ENCODE measurements at regions not wholly inside any gene's neighbourhood (a gene's known extent, or its start where the extent isn't known, plus 50 kb on each side); places are given as distances from the start of the nearest gene placed in this dataset.
A peak's percentile ranks its signal among the peaks of the same experiment; 100 is the strongest.

DNA sequence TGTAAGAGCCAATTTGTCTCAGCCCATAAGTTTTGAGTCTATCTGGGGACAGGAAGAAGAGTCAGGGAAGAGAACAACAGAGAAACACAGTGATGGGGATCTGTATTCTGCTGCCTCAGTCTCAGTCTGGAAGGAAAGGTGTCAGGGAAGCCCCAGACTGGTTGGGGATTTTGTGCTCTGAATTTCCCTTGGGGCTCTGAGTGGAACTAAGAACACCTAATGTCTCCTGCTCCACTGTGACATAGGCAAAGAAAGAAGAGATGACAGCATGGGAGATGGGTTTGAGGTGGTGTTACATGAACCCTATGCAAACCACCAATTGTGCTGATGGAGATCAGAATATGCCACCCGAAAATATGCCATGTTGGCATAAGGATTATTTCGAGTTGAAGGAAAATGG lies 139.5 kb upstream of the MYLIP start (continued):
- TF ChIP-seq GATAD2B (conservative IDR thresholded peaks at IDR 0.05; ENCODE audit: low read depth) (no peak), RB1 (IDR thresholded peaks at IDR 0.05; ENCODE audit: borderline replicate concordance) (no peak), CBFB (IDR thresholded peaks at IDR 0.05; ENCODE audit: low read depth) (no peak), KLF5 (IDR thresholded peaks at IDR 0.05; ENCODE audit: partially characterized antibody) (no peak), ZNF687 (IDR thresholded peaks at IDR 0.05) (peak; percentile 70; the same call in 1 of the 2 replicates), POLR2A (IDR thresholded peaks at IDR 0.05; ENCODE audit: low read depth, low read length) (no peak), USF2 (IDR thresholded peaks at IDR 0.05; ENCODE audit: borderline replicate concordance, low read depth, low read length) (no peak), SP1 (IDR thresholded peaks at IDR 0.05; ENCODE audit: low read depth, low read length) (no peak), CREM (IDR thresholded peaks at IDR 0.05; ENCODE audit: low read depth) (peak; percentile 68; the same call in 1 of the 2 replicates), ZNF384 (IDR thresholded peaks at IDR 0.05; ENCODE audit: borderline replicate concordance, low read depth, low read length) (no peak), NR2C1 (IDR thresholded peaks at IDR 0.05) (no peak), LARP7 (IDR thresholded peaks at IDR 0.05) (no peak), SUZ12 (IDR thresholded peaks at IDR 0.05; ENCODE audit: unreplicated experiment) (no peak), PML (IDR thresholded peaks at IDR 0.05; ENCODE audit: low read length) (no peak), RFX5 (IDR thresholded peaks at IDR 0.05; ENCODE audit: low read depth, low read length) (no peak), JUNB (IDR thresholded peaks at IDR 0.05) (0 out of 2 replicates have a peak, but pooled peaks have one; percentile 11), BHLHE40 (IDR thresholded peaks at IDR 0.05; ENCODE audit: borderline replicate concordance in 1 of 2, low read depth in 2 of 2, low read length in 1 of 2) (no peak; a peak in 1 of 4 replicates), CHD4 (IDR thresholded peaks at IDR 0.05) (no peak), NFYB (IDR thresholded peaks at IDR 0.05; ENCODE audit: insufficient read depth, low read depth, low read length) (no peak), JUND (IDR thresholded peaks at IDR 0.05; ENCODE audit: low read depth, low read length) (no peak)
- TF ChIP-seq, protein P1, sequence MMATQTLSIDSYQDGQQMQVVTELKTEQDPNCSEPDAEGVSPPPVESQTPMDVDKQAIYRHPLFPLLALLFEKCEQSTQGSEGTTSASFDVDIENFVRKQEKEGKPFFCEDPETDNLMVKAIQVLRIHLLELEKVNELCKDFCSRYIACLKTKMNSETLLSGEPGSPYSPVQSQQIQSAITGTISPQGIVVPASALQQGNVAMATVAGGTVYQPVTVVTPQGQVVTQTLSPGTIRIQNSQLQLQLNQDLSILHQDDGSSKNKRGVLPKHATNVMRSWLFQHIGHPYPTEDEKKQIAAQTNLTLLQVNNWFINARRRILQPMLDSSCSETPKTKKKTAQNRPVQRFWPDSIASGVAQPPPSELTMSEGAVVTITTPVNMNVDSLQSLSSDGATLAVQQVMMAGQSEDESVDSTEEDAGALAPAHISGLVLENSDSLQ (IDR thresholded peaks at IDR 0.05) = 0 out of 2 replicates have a peak, but pooled peaks have one; percentile 13
- TF ChIP-seq, protein P2, sequence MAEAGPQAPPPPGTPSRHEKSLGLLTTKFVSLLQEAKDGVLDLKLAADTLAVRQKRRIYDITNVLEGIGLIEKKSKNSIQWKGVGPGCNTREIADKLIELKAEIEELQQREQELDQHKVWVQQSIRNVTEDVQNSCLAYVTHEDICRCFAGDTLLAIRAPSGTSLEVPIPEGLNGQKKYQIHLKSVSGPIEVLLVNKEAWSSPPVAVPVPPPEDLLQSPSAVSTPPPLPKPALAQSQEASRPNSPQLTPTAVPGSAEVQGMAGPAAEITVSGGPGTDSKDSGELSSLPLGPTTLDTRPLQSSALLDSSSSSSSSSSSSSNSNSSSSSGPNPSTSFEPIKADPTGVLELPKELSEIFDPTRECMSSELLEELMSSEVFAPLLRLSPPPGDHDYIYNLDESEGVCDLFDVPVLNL (IDR thresholded peaks at IDR 0.05; ENCODE audit: low read depth, low read length) = no peak
- TF ChIP-seq, protein P3, sequence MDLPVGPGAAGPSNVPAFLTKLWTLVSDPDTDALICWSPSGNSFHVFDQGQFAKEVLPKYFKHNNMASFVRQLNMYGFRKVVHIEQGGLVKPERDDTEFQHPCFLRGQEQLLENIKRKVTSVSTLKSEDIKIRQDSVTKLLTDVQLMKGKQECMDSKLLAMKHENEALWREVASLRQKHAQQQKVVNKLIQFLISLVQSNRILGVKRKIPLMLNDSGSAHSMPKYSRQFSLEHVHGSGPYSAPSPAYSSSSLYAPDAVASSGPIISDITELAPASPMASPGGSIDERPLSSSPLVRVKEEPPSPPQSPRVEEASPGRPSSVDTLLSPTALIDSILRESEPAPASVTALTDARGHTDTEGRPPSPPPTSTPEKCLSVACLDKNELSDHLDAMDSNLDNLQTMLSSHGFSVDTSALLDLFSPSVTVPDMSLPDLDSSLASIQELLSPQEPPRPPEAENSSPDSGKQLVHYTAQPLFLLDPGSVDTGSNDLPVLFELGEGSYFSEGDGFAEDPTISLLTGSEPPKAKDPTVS (IDR thresholded peaks at IDR 0.05; ENCODE audit: low read depth, low read length) = no peak

Measured in GM12878 (cell line).